Testis (tissue), 2 donors: ENCODE measurements at regions not wholly inside any gene's neighbourhood (a gene's known extent, or its start where the extent isn't known, plus 50 kb on each side); places are given as distances from the start of the nearest gene placed in this dataset.

ENCODE experiments used
- DNase-seq: peaks from one replicate; pipeline ENCODE4 v3.0.0-alpha.2; 2019
- H3K27ac ChIP-seq, 2 donors: fragments of 200-600 bp; sonication (generic); one replicate each; pipeline ENCODE4 v1.5.1; 2019
- H3K27me3 ChIP-seq: fragments of 200-600 bp; sonication (generic); one replicate; pipeline ENCODE4 v1.5.1; 2019
- H3K36me3 ChIP-seq: fragments of 200-600 bp; sonication (generic); one replicate; pipeline ENCODE4 v1.5.1; 2017; ENCODE audit warnings: low read depth; ENCODE audit errors: missing control alignments
- H3K4me1 ChIP-seq: fragments of 200-600 bp; sonication (generic); one replicate; pipeline ENCODE4 v1.5.1; 2019
- H3K4me3 ChIP-seq, 2 donors: fragments of 200-600 bp; sonication (generic); one replicate each; pipeline ENCODE4 v1.5.1; 2017 to 2019
- H3K9me3 ChIP-seq: fragments of 200-600 bp; sonication (generic); one replicate; pipeline ENCODE4 v1.5.1; 2017
- CTCF ChIP-seq, 3 experiments: fragments of 450-650 bp in 2 of 3; fragments of 200-600 bp in 1 of 3; sonication (generic) in 1 of 3; IDR thresholded peaks; one replicate each; pipeline ENCODE4 v1.5.1; 2016 to 2019; ENCODE audit warnings: antibody characterized with exemption in 3 of 3, mild to moderate bottlenecking in 2 of 3, moderate library complexity in 1 of 3
- POLR2A ChIP-seq: fragments of 450-650 bp; IDR thresholded peaks from one replicate; pipeline ENCODE4 v1.6.1; 2017; ENCODE audit warnings: antibody characterized with exemption, mild to moderate bottlenecking, moderate library complexity
- WGBS, 2 donors: methylation state at CpG; one replicate each; pipeline ENCODE4 v1.1.5; 2018; 5-methylcytosine and 5-hydroxymethylcytosine counted together
- intact Hi-C: fragments of 100-400 bp; cut with DNase I; formaldehyde crosslinking; loops from one replicate; pipeline ENCODE4 v1.15.1; 2023; ENCODE audit warnings: low total_unique reads

- Histone ChIP-seq H3K4me3 (no peak overlapping the region), H3K27me3 (no peaks in the 10 kb centered on the region), H3K36me3 (no peaks in the 10 kb centered on the region), H3K27ac (no peak overlapping the region), H3K9me3 (no peaks in the 10 kb centered on the region), H3K4me1 (no peaks in the 10 kb centered on the region)
- 55 to 69% methylated on average over 5 of the region's 5 CpGs for WGBS, 2 donors
- DNase-seq = no peak
- TF ChIP-seq CTCF (IDR thresholded peaks at IDR 0.05) = no peak
- TF ChIP-seq POLR2A = no peak
- intact Hi-C loops = no loop called here
Measured at GRCh38 chr6:132931936-132932514, 117.7 kb downstream of the RPS12 start.

- H3K27me3 ChIP-seq = no peaks in the 10 kb centered on the region
- TF ChIP-seq CTCF (IDR thresholded peaks at IDR 0.05) (no peak), POLR2A (no peak)
- H3K4me3 ChIP-seq = no peak overlapping the region
- H3K9me3 ChIP-seq = no peaks in the 10 kb centered on the region
- H3K36me3 ChIP-seq = no peaks in the 10 kb centered on the region
- H3K27ac ChIP-seq = no peak overlapping the region
- WGBS, 2 donors = 44 to 62% methylated on average over 9 of the region's 9 CpGs
- intact Hi-C loops = no loop called here
- DNase-seq = no peak
- no peaks in the 10 kb centered on the region for H3K4me1 ChIP-seq
Measured at GRCh38 chr6:132932588-132932987, 118.2 kb downstream of the RPS12 start.

GRCh38 chr6:132933090-132933489, 118.7 kb downstream of the RPS12 start:
- no peaks in the 10 kb centered on the region for H3K9me3 ChIP-seq
- no peak overlapping the region for H3K27ac ChIP-seq
- DNase-seq = no peak
- TF ChIP-seq POLR2A (no peak), CTCF (IDR thresholded peaks at IDR 0.05) (no peak)
- H3K4me1 ChIP-seq = no peaks in the 10 kb centered on the region
- H3K27me3 ChIP-seq = no peaks in the 10 kb centered on the region
- 24 to 31% methylated on average over 8 of the region's 8 CpGs for WGBS, 2 donors
- no peaks in the 10 kb centered on the region for H3K36me3 ChIP-seq
- no peak overlapping the region for H3K4me3 ChIP-seq
- intact Hi-C loops = no loop called here

GRCh38 chr6:132934496-132934895, 120.1 kb downstream of the RPS12 start:
- no peak for DNase-seq
- H3K9me3 ChIP-seq = no peaks in the 10 kb centered on the region
- H3K27me3 ChIP-seq = no peaks in the 10 kb centered on the region
- intact Hi-C loops = no loop called here
- no peaks in the 10 kb centered on the region for H3K36me3 ChIP-seq
- H3K4me1 ChIP-seq = no peaks in the 10 kb centered on the region
- 70 to 74% methylated on average over 4 of the region's 4 CpGs for WGBS, 2 donors
- H3K27ac ChIP-seq = no peak overlapping the region
- no peak overlapping the region for H3K4me3 ChIP-seq
- TF ChIP-seq CTCF (IDR thresholded peaks at IDR 0.05) (no peak), POLR2A (no peak)

- no peak overlapping the region for H3K4me3 ChIP-seq
- intact Hi-C loops = no loop called here
- no peaks in the 10 kb centered on the region for H3K27me3 ChIP-seq
- no peaks in the 10 kb centered on the region for H3K36me3 ChIP-seq
- WGBS, 2 donors = 71 to 78% methylated on average over 2 of the region's 2 CpGs
- no peak for DNase-seq
- no peaks in the 10 kb centered on the region for H3K4me1 ChIP-seq
- TF ChIP-seq POLR2A = no peak
- no peak for TF ChIP-seq CTCF (IDR thresholded peaks at IDR 0.05)
- H3K27ac ChIP-seq = no peak overlapping the region
- H3K9me3 ChIP-seq = no peaks in the 10 kb centered on the region
Measured at GRCh38 chr6:132936646-132937045, 122.3 kb downstream of the RPS12 start.
